8988T (cell line): ENCODE measurements at regions not wholly inside any gene's neighbourhood (a gene's known extent, or its start where the extent isn't known, plus 50 kb on each side); places are given as distances from the start of the nearest gene placed in this dataset.

Source experiments
- DNase-seq: peaks from one replicate; pipeline ENCODE4 v3.0.0; 2011

- no peak for DNase-seq
These were observed 982.9 kb upstream of the RBFOX1 start for GRCh38 chr16:6349725-6350124.

- DNase-seq = no peak
These were observed 987.6 kb upstream of the RBFOX1 start for GRCh38 chr16:6345090-6345489.

- no peak for DNase-seq
These were observed 989.5 kb upstream of the RBFOX1 start for GRCh38 chr16:6343157-6343556.

- no peak for DNase-seq
These were observed 990.7 kb upstream of the RBFOX1 start for GRCh38 chr16:6341981-6342380.

- DNase-seq = no peak
These were observed 997.6 kb upstream of the RBFOX1 start for GRCh38 chr16:6335072-6335471.

- DNase-seq = no peak
These were observed 1000.9 kb upstream of the RBFOX1 start for GRCh38 chr16:6331770-6332169.

- DNase-seq = no peak
These were observed 1014.7 kb upstream of the RBFOX1 start for GRCh38 chr16:6317934-6318333.

- no peak for DNase-seq
These were observed 1023.4 kb upstream of the RBFOX1 start for GRCh38 chr16:6309271-6309670.

GRCh38 chr16:6308176-6308575, 1024.5 kb upstream of the RBFOX1 start:
- DNase-seq = no peak

GRCh38 chr16:6300523-6300922, 1032.1 kb upstream of the RBFOX1 start:
- no peak for DNase-seq

- DNase-seq = no peak
These were observed 1034.8 kb upstream of the RBFOX1 start for GRCh38 chr16:6297666-6298410.

- no peak for DNase-seq
These were observed 1046.5 kb upstream of the RBFOX1 start for GRCh38 chr16:6286176-6286575.

- DNase-seq = no peak
These were observed 1047.9 kb upstream of the RBFOX1 start for GRCh38 chr16:6284731-6285130.

- no peak for DNase-seq
These were observed 1050.7 kb upstream of the RBFOX1 start for GRCh38 chr16:6281994-6282393.

- no peak for DNase-seq
These were observed 1051.4 kb upstream of the RBFOX1 start for GRCh38 chr16:6281274-6281673.

- DNase-seq = no peak
These were observed 1052.6 kb upstream of the RBFOX1 start for GRCh38 chr16:6280055-6280454.

GRCh38 chr16:6279286-6279685, 1053.4 kb upstream of the RBFOX1 start:
- DNase-seq = no peak

- no peak for DNase-seq
These were observed 1058.3 kb upstream of the RBFOX1 start for GRCh38 chr16:6274351-6274750.

GRCh38 chr16:6267682-6268081, 1065.0 kb upstream of the RBFOX1 start:
- DNase-seq = no peak

GRCh38 chr16:6266703-6267102, 1065.9 kb upstream of the RBFOX1 start:
- DNase-seq = no peak

- no peak for DNase-seq
These were observed 1066.7 kb upstream of the RBFOX1 start for GRCh38 chr16:6265968-6266367.

GRCh38 chr16:6258056-6258455, 1074.6 kb upstream of the RBFOX1 start:
- DNase-seq = no peak

GRCh38 chr16:6252541-6252940, 1080.1 kb upstream of the RBFOX1 start:
- no peak for DNase-seq

GRCh38 chr16:6250511-6250910, 1082.1 kb upstream of the RBFOX1 start:
- DNase-seq = no peak

GRCh38 chr16:6249863-6250262, 1082.8 kb upstream of the RBFOX1 start:
- no peak for DNase-seq
